NT2/D1 (cell line): ENCODE measurements at regions not wholly inside any gene's neighbourhood (a gene's known extent, or its start where the extent isn't known, plus 50 kb on each side); places are given as distances from the start of the nearest gene placed in this dataset.

Experiments
- DNase-seq: peaks from one replicate; pipeline ENCODE4 v3.0.0-alpha.2; 2011; ENCODE audit warnings: low read depth, low spot score
- H3K27me3 ChIP-seq: 2 replicates; pipeline ENCODE4 v1.6.0; 2011; ENCODE audit warnings: mild to moderate bottlenecking; ENCODE audit not compliant: insufficient read length, insufficient read depth
- H3K36me3 ChIP-seq: 2 replicates; pipeline ENCODE4 v1.6.1; 2011; ENCODE audit warnings: mild to moderate bottlenecking, low read length, mixed read lengths; ENCODE audit not compliant: insufficient read depth, insufficient read length
- H3K4me1 ChIP-seq: 2 replicates; pipeline ENCODE4 v1.5.1; 2011; ENCODE audit not compliant: insufficient read depth, insufficient read length
- H3K4me3 ChIP-seq: 2 replicates; pipeline ENCODE4 v1.5.1; 2011; ENCODE audit warnings: low read depth; ENCODE audit not compliant: insufficient read length
- H3K9ac ChIP-seq: 2 replicates; pipeline ENCODE4 v1.6.0; 2011; ENCODE audit warnings: low read depth; ENCODE audit not compliant: insufficient read length
- H3K9me3 ChIP-seq: 2 replicates; pipeline ENCODE4 v1.5.1; 2011; ENCODE audit warnings: mild to moderate bottlenecking, low read length; ENCODE audit not compliant: insufficient read depth
- SUZ12 ChIP-seq: IDR thresholded peaks from 2 replicates; pipeline ENCODE4 v1.6.1; 2011; ENCODE audit not compliant: insufficient read length, insufficient read depth; ENCODE audit errors: extremely low read depth
- YY1 ChIP-seq: IDR thresholded peaks from 2 replicates; pipeline ENCODE4 v1.6.1; 2011; ENCODE audit not compliant: insufficient read length, insufficient read depth
- ZNF274 ChIP-seq: IDR thresholded peaks from 2 replicates; pipeline ENCODE4 v1.6.1; 2011; ENCODE audit warnings: mild to moderate bottlenecking, low read depth, low read length

- no peak overlapping the region for H3K9ac ChIP-seq
- H3K27me3 ChIP-seq: no peaks in the 10 kb centered on the region
- TF ChIP-seq SUZ12 (no peak), ZNF274 (no peak), YY1 (no peak)
- DNase-seq: no peak
- no peaks in the 10 kb centered on the region for H3K36me3 ChIP-seq
- H3K4me1 ChIP-seq: no peaks in the 10 kb centered on the region
- H3K9me3 ChIP-seq: no peaks in the 10 kb centered on the region
- no peak overlapping the region for H3K4me3 ChIP-seq
Measured at GRCh38 chr3:76349715-76350480, 564.5 kb upstream of the ZNF717 start.

- no peak for TF ChIP-seq ZNF274
- TF ChIP-seq SUZ12: no peak
- no peak for TF ChIP-seq YY1
Measured at GRCh38 chr3:76352051-76352450, 566.7 kb upstream of the ZNF717 start.

DNA sequence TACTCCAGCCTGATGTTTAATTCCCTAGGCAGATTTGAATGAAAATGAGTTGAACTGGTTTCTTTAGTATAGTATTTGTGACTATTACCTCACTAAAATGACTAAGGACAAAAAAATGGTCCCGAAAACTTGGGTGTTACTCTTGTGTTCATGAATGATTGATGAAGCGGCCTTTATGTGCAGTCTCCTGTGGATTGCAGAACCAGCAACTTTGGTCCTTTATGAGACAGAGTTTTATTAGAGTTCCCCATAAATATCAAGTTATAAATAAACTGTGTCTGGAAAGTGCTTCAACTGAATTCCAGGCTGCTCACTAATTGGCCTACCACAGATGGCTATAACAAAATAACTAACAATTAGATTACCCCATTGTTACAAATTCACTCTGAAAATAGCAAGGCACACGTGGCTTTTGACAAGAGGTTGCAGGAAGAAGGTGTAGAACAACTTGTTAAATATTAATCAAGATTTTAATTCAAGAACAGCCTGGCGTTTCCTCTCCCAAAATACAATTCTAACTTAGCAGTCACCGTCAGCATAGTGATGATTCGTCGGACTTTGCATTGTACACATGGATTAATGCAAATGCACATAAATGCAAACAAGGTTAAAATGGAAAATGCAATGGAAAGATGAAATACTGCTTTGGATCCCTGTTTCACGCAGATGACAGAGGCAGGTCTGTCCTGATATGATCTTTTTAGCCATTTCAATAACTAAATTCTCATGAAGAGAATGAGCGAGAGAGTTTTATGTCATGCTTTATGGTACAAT is 567.3 kb upstream of the ZNF717 start:
- Histone ChIP-seq H3K36me3 (no peaks in the 10 kb centered on the region), H3K4me3 (no peak overlapping the region), H3K27me3 (no peaks in the 10 kb centered on the region), H3K4me1 (no peaks in the 10 kb centered on the region), H3K9me3 (no peaks in the 10 kb centered on the region), H3K9ac (no peak overlapping the region)
- DNase-seq: no peak
- TF ChIP-seq SUZ12: no peak
- TF ChIP-seq ZNF274: no peak
- no peak for TF ChIP-seq YY1

More at GRCh38 chr3:76352051-76352450, 566.7 kb upstream of the ZNF717 start:
- H3K4me1 ChIP-seq: no peaks in the 10 kb centered on the region
- H3K36me3 ChIP-seq: no peaks in the 10 kb centered on the region
- no peak overlapping the region for H3K9ac ChIP-seq
- H3K27me3 ChIP-seq: no peaks in the 10 kb centered on the region
- no peak overlapping the region for H3K4me3 ChIP-seq
- no peak for DNase-seq
- no peaks in the 10 kb centered on the region for H3K9me3 ChIP-seq

DNA sequence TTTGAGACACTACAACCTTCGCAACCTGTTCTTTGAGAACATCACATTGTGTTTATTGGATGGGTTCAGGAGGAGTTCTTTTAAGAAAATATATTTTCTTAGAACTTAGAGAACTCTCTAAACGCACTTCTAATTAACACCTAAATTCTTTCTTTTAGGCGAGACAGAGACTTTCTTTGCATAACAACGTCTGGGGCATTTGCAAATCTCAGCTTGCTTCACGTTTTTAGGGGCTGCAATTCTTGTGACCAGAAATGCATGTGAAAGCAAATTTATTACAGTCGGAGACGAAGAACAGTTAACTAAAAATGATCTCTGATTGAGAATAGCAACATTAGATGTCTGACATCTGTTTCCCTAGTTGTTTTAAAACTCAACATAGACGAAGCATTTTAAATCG is 568.3 kb upstream of the ZNF717 start:
- H3K4me3 ChIP-seq: no peak overlapping the region
- TF ChIP-seq YY1 (no peak), ZNF274 (no peak), SUZ12 (no peak)

DNA sequence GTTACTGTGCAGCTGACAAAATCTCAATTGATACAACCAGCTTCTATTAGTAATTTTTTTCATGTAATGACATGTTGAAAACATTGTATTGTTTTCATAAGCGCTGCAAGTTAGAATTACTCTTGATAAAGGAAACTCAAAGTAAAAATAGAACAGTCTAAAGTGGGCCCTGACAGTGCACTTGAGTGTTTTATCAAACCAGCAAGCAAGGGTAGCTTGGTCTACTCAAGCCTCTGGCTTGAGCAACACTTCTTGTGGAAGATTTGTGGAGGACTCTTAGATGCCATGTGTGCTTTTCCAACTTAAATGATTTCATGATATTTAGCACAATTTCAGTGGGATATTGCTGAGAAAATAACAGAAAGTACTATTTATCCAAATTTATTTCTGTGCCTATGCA is 575.7 kb upstream of the ZNF717 start:
- no peak for DNase-seq

More for the DNA sequence above, 568.3 kb upstream of the ZNF717 start:
- no peaks in the 10 kb centered on the region for H3K4me1 ChIP-seq
- DNase-seq: no peak
- H3K36me3 ChIP-seq: no peaks in the 10 kb centered on the region
- H3K9ac ChIP-seq: no peak overlapping the region
- H3K9me3 ChIP-seq: no peaks in the 10 kb centered on the region
- no peaks in the 10 kb centered on the region for H3K27me3 ChIP-seq

DNA sequence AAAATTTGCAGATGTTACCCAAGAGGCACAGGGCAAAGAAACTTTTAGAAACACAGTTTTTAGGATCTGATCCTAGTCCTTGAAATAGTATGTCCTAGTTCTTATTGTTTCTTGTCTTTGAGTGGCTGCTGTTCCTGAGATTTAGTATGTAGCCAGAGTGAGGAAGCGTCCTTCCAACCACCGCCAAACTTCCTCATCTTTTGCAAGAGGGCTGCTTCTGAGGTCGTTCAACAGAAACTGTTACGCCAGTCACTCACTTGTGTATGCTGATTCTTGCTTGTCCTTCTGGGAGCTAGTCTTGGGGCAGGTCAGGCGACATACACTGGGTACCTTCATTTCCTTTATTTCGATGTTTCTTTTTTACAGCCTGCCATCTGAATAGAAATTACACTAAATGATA is 577.3 kb upstream of the ZNF717 start:
- Histone ChIP-seq H3K4me3 (no peak overlapping the region), H3K36me3 (no peaks in the 10 kb centered on the region), H3K27me3 (no peaks in the 10 kb centered on the region), H3K9me3 (no peaks in the 10 kb centered on the region), H3K4me1 (no peaks in the 10 kb centered on the region), H3K9ac (no peak overlapping the region)
- no peak for TF ChIP-seq ZNF274
- no peak for TF ChIP-seq SUZ12
- no peak for TF ChIP-seq YY1
- DNase-seq: no peak

More for the DNA sequence above, 575.7 kb upstream of the ZNF717 start:
- Histone ChIP-seq H3K9me3 (no peaks in the 10 kb centered on the region), H3K27me3 (no peaks in the 10 kb centered on the region), H3K4me1 (no peaks in the 10 kb centered on the region), H3K4me3 (no peak overlapping the region), H3K36me3 (no peaks in the 10 kb centered on the region), H3K9ac (no peak overlapping the region)
- no peak for TF ChIP-seq ZNF274
- no peak for TF ChIP-seq SUZ12
- TF ChIP-seq YY1: no peak

DNA sequence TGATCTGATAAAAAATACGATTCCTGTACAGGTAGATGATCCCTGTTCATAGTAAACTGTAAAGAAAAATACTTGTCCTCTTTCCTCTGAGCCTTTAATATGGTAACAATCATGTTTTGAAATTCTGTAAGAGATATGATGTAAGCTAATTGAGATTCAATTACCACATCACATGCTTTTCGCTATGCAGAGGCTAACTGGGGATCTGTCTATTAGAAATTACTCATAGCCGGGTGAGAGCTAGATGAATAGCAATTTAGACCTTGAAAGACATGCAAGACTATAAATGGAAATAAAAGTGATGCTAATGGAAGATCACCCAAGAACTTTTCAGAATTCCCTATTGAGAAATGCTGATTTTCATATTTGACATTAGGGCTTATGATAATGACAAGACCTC is 579.9 kb upstream of the ZNF717 start:
- Histone ChIP-seq H3K27me3 (no peaks in the 10 kb centered on the region), H3K9ac (no peak overlapping the region), H3K9me3 (no peaks in the 10 kb centered on the region), H3K4me3 (no peak overlapping the region), H3K36me3 (no peaks in the 10 kb centered on the region), H3K4me1 (no peaks in the 10 kb centered on the region)
- TF ChIP-seq YY1 (no peak), ZNF274 (no peak), SUZ12 (no peak)
- DNase-seq: no peak
